ENCODE measurements at regions not wholly inside any gene's neighbourhood (a gene's known extent, or its start where the extent isn't known, plus 50 kb on each side); places are given as distances from the start of the nearest gene placed in this dataset.

DNA sequence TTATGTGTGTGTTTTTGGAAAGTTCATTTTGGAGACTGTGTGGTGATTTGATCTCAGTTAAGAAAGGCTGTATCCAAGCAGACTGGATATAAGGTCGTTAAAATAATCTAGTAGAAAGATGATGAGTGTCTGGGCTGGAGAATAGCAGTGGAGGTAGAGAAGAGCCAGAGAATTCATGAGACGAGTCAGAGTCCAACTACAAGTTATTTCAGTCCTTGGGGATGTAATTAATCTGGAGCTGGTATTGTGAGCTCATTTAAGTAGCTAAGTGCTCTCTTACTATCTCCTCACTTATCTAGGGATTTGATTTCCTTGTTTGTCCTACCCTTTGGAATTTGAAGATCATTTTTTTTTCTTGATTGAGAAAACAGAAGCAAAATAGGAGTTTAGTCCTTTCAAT is 1219.0 kb upstream of the ADGRL4 start:
- H3K4me2 ChIP-seq (ENCODE audit: low read length), result no peak overlapping the region
- H3K9me2 ChIP-seq (ENCODE audit: insufficient read depth, low read length), result no peaks in the 10 kb centered on the region
- H3K27me3 ChIP-seq (ENCODE audit: insufficient read depth, low read depth, low read length), result no peaks in the 10 kb centered on the region
- no peaks in the 10 kb centered on the region for H3K79me2 ChIP-seq (replicated peaks; ENCODE audit: insufficient read depth, low read length)
- H3K9ac ChIP-seq (ENCODE audit: low read length), result no peak overlapping the region
- TF ChIP-seq EZH2 (IDR thresholded peaks at IDR 0.05; ENCODE audit: borderline replicate concordance, insufficient read depth, low read length, poor library complexity, severe bottlenecking) (no peak), RAD21 (conservative IDR thresholded peaks at IDR 0.05) (no peak), POLR2AphosphoS5 (IDR thresholded peaks at IDR 0.05) (no peak), EP300 (conservative IDR thresholded peaks at IDR 0.05; ENCODE audit: poor library complexity, severe bottlenecking) (no peak), MXI1 (conservative IDR thresholded peaks at IDR 0.05; ENCODE audit: poor library complexity, severe bottlenecking) (no peak), TAF1 (IDR thresholded peaks at IDR 0.05; ENCODE audit: low read depth) (no peak)
- TF ChIP-seq, protein P1, sequence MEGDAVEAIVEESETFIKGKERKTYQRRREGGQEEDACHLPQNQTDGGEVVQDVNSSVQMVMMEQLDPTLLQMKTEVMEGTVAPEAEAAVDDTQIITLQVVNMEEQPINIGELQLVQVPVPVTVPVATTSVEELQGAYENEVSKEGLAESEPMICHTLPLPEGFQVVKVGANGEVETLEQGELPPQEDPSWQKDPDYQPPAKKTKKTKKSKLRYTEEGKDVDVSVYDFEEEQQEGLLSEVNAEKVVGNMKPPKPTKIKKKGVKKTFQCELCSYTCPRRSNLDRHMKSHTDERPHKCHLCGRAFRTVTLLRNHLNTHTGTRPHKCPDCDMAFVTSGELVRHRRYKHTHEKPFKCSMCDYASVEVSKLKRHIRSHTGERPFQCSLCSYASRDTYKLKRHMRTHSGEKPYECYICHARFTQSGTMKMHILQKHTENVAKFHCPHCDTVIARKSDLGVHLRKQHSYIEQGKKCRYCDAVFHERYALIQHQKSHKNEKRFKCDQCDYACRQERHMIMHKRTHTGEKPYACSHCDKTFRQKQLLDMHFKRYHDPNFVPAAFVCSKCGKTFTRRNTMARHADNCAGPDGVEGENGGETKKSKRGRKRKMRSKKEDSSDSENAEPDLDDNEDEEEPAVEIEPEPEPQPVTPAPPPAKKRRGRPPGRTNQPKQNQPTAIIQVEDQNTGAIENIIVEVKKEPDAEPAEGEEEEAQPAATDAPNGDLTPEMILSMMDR (IDR thresholded peaks at IDR 0.05; ENCODE audit: poor library complexity, severe bottlenecking), result no peak
- no peak overlapping the region for H2AFZ ChIP-seq (ENCODE audit: low read depth, low read length)
- no peak overlapping the region for H3K4me3 ChIP-seq (ENCODE audit: low read length)
- H4K20me1 ChIP-seq (ENCODE audit: insufficient read depth), result no peaks in the 10 kb centered on the region
- no peaks in the 10 kb centered on the region for H3K36me3 ChIP-seq (ENCODE audit: insufficient read depth, low read length)
- H3F3A ChIP-seq (ENCODE audit: insufficient read depth, low read length, poor library complexity, severe bottlenecking), result no peaks in the 10 kb centered on the region
- no peak overlapping the region for H3K27ac ChIP-seq (ENCODE audit: low read length)
- H3K9me3 ChIP-seq (ENCODE audit: low read length), result no peaks in the 10 kb centered on the region

DNA sequence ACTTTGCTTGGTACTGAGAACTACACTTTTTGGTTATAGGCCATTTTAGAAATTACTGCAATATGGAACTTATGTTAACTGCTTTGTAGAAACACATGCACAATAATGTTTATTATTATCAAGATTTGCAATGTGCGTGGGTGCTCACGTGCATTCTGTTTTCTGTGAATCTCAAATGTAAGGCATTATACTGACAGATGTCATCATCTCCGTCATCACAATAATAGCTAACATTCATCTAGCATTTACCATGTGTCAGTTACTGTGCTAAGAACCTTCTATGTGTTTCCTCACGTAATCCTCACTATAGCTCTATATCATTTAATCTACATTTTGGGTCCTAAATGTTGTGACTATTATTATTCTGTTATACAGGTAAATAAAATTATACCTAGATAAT is 1214.8 kb upstream of the ADGRL4 start:
- H3K9me2 ChIP-seq (ENCODE audit: insufficient read depth, low read length), result no peaks in the 10 kb centered on the region
- no peaks in the 10 kb centered on the region for H3K27me3 ChIP-seq (ENCODE audit: insufficient read depth, low read depth, low read length)
- H3K9me3 ChIP-seq (ENCODE audit: low read length), result no peaks in the 10 kb centered on the region
- peak; percentile 33 for TF ChIP-seq MXI1 (conservative IDR thresholded peaks at IDR 0.05; ENCODE audit: poor library complexity, severe bottlenecking)
- no peak for TF ChIP-seq RAD21 (conservative IDR thresholded peaks at IDR 0.05)
- peak; percentile 81 for TF ChIP-seq POLR2AphosphoS5 (IDR thresholded peaks at IDR 0.05)
- TF ChIP-seq, protein P1 (IDR thresholded peaks at IDR 0.05; ENCODE audit: poor library complexity, severe bottlenecking), result no peak
- TF ChIP-seq EP300 (conservative IDR thresholded peaks at IDR 0.05; ENCODE audit: poor library complexity, severe bottlenecking), result peak; percentile 91
- no peaks in the 10 kb centered on the region for H3K36me3 ChIP-seq (ENCODE audit: insufficient read depth, low read length)
- no peak overlapping the region for H3K4me2 ChIP-seq (ENCODE audit: low read length)
- no peaks in the 10 kb centered on the region for H3K79me2 ChIP-seq (replicated peaks; ENCODE audit: insufficient read depth, low read length)
- no peaks in the 10 kb centered on the region for H4K20me1 ChIP-seq (ENCODE audit: insufficient read depth)
- no peak overlapping the region for H3K4me3 ChIP-seq (ENCODE audit: low read length)
- H3K9ac ChIP-seq (ENCODE audit: low read length), result no peak overlapping the region
- H3K27ac ChIP-seq (ENCODE audit: low read length), result no peak overlapping the region
- no peaks in the 10 kb centered on the region for H3F3A ChIP-seq (ENCODE audit: insufficient read depth, low read length, poor library complexity, severe bottlenecking)
- H2AFZ ChIP-seq (ENCODE audit: low read depth, low read length), result no peak overlapping the region

DNA sequence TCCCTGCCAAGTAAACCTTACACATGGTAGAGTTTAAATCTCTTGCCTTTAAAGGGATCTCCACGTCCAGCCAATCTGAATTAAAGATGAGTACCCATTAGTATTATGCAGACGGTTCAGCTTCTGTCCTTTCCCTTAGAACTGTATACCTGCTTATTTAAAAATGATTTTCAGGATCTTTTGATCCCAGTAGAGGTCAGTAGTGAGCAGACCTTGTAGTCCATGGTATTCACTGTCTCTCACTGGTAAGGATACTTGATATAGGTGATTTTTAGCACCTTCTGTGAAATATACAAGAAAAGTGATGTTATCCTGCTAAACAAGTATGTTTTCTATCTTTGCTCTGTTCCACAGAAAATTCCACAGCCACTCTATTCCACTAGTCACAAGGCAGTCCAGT is 1211.6 kb upstream of the ADGRL4 start:
- no peaks in the 10 kb centered on the region for H4K20me1 ChIP-seq (ENCODE audit: insufficient read depth)
- no peak overlapping the region for H3K27ac ChIP-seq (ENCODE audit: low read length)
- no peaks in the 10 kb centered on the region for H3K36me3 ChIP-seq (ENCODE audit: insufficient read depth, low read length)
- no peak overlapping the region for H3K9ac ChIP-seq (ENCODE audit: low read length)
- no peak overlapping the region for H3K4me2 ChIP-seq (ENCODE audit: low read length)
- H2AFZ ChIP-seq (ENCODE audit: low read depth, low read length), result no peak overlapping the region
- no peak overlapping the region for H3K4me3 ChIP-seq (ENCODE audit: low read length)
- H3F3A ChIP-seq (ENCODE audit: insufficient read depth, low read length, poor library complexity, severe bottlenecking), result no peaks in the 10 kb centered on the region
- H3K9me3 ChIP-seq (ENCODE audit: low read length), result no peaks in the 10 kb centered on the region
- H3K27me3 ChIP-seq (ENCODE audit: insufficient read depth, low read depth, low read length), result no peaks in the 10 kb centered on the region
- TF ChIP-seq RAD21 (conservative IDR thresholded peaks at IDR 0.05), result peak; percentile 53
- TF ChIP-seq EP300 (conservative IDR thresholded peaks at IDR 0.05; ENCODE audit: poor library complexity, severe bottlenecking), result no peak
- TF ChIP-seq, protein P1 (IDR thresholded peaks at IDR 0.05; ENCODE audit: poor library complexity, severe bottlenecking), result peak; percentile 45
- TF ChIP-seq POLR2AphosphoS5 (IDR thresholded peaks at IDR 0.05), result no peak
- no peaks in the 10 kb centered on the region for H3K9me2 ChIP-seq (ENCODE audit: insufficient read depth, low read length)
- H3K79me2 ChIP-seq (replicated peaks; ENCODE audit: insufficient read depth, low read length), result no peaks in the 10 kb centered on the region

Measured in neural cell (in vitro differentiated cells).